HG03039 (cell line): ENCODE measurements at regions not wholly inside any gene's neighbourhood (a gene's known extent, or its start where the extent isn't known, plus 50 kb on each side); places are given as distances from the start of the nearest gene placed in this dataset.

ENCODE experiments used
- ATAC-seq: cut with Tn5 transposase; IDR thresholded peaks from one replicate; pipeline ENCODE4 v1.9.1; 2021; ENCODE audit warnings: mild to moderate bottlenecking, moderate library complexity; ENCODE audit not compliant: unreplicated experiment

- no peak for ATAC-seq
Observed at GRCh38 chr5:158309088-158309807, 450.3 kb upstream of the CLINT1 start.

- ATAC-seq: no peak
Observed at GRCh38 chr5:158308429-158309025, 449.6 kb upstream of the CLINT1 start.

DNA sequence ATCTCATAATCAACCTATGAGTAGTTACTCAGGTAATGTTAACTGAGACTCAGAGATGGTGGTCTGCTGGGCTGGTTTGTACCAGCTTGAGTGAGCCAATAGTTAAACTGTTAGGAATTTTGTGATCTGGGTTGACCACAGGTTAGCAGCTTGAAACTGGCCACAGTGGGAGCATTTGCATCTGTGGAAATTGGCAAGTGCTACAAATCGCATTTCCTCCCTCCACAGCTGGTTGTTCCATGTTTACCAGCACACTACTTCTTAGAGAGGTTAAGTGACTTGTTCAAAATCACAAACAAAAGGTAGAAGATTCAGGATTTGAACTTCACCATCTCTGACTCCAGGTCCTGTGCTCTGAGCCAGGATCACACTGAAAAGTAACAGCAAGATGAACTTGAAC lies 446.9 kb upstream of the CLINT1 start:
- no peak for ATAC-seq

DNA sequence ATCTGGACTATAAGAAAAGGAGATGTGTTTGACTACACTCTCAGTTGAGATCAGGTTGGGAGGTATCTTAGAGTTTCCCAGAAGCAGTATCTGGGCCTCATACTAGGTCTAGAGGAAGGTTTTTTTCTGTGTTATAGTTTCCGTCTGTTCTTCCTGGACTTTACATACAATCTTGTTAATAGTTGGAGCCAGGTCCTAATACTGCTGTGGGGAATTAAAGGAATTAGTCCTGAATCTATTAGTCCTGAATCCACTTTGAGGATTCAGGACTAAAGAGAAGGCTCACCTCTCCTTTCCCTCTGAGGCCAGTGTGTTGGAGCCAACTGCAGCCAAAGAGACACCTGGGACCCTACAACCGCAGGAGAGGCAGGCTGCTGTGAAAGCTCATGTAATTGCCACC lies 445.7 kb upstream of the CLINT1 start:
- no peak for ATAC-seq

DNA sequence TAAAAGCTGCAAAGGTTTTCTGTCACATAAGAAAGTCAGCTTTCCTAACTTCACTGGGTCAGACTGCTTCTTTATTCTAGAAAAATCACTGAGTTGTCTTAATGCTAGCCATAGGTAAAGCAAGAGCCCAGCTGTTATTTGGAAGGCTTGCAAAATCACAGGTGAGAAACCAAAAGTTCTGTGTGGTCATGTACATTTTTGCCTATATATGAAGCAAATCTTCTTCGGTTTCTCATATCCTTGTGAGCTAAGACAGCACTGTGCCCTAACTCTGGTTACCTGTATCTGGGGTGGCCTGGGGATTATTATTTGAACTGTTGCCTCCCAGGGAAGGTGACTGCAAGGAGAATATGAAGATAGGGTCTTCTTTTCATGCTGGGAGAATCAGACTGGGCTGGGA lies 444.9 kb upstream of the CLINT1 start:
- no peak for ATAC-seq

GRCh38 chr5:158303275-158303674 lies 444.3 kb upstream of the CLINT1 start:
- no peak for ATAC-seq

DNA sequence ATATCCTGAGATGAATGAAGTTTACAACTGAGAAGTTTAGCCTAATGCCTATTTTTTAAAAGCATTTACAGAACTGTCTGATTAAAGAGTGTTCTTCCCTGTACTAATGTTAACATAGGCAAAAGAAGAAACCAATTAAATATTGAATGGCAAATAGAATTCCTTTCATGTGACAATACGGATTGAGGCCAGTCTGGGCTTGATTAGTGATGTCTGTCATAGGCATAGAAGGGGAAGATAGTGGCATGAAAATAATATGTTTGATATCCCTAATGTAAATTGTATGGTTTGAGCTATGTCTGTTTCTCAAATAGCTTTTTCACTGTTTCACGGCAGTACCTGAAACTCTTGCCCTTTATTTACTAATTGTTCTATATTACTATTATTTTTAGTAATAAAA lies 443.1 kb upstream of the CLINT1 start:
- no peak for ATAC-seq

DNA sequence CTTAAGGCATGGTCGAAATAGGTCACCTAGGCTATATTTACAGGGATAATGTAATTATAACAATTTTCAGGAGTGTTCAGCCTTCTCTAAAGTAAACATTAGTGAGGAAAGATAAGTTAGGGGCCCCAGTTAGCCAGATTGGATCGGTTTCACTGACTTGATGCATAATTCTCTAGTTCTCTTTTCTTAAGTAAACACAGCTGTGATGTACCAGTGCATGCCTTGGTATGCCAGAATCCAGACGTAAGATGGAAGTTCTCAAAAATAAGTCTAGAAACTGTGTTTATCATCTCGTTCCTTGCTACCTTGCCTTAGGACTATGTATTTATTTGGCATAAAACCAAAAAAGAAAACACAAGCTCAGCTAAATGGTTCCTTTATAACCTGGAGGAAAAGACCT lies 442.2 kb upstream of the CLINT1 start:
- no peak for ATAC-seq

- ATAC-seq: no peak
Observed at GRCh38 chr5:158300256-158300655, 441.3 kb upstream of the CLINT1 start.

DNA sequence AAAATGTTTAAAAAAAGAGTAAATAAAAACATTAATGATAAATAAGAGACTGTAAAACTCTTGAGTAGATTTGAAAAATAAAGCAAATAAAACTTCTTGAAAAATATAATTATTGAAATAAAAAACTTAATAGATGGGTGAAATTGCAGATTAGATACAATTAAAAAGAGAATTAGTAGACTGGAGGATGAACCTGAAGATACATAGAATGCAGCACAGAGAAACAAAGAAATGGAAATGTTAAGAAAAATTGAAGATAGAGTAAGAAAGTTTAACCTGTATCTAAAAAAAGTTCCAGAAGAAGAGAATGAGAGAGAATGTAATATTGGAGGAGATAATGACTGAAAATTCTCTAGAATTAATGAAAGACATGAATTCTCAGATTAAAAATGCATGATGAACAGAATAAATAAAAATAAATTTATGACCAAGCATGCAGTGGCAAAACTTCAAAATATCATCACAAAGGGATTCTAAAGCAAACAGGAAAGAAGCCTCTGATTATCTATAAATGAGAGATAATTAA lies 438.1 kb upstream of the CLINT1 start:
- ATAC-seq: no peak

DNA sequence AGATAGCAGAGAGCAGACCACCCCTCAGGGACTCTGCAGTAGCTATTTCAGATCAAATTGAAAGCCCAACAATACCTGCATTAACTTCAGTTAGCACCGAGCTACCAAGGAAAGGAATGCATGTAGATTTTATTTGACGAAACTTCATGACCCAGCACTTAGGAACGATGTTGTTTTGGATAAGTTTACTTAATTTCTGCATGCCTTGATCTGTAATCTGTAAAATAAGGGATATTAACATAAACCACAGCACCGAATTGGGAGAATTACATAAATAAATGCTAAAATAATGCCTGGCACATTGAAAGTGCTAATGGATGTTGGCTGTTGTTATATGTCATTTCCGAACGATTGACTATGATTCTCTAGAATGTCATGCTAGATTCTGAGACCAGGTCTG lies 435.8 kb upstream of the CLINT1 start:
- no peak for ATAC-seq

DNA sequence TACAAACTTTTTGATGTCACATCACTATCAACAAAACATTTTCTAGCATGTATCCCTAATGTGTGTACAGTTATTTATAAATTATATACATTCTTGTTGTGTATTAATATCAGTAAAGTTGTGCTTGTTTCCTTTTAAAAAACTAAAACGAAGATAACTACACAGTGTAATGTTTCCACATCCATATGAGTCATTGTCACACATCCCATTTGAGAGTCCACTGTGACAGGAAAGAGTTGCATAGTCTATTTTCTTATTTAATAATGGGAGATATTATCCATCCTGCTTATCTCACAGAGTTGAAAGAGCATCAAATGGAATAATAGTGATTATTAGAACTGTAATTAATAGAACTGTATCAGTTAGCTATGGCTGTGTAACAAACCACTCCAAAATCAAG lies 434.0 kb upstream of the CLINT1 start:
- ATAC-seq: no peak

- ATAC-seq: no peak
Observed at GRCh38 chr5:158289967-158290366, 431.0 kb upstream of the CLINT1 start.

GRCh38 chr5:158288272-158288657 lies 429.3 kb upstream of the CLINT1 start:
- ATAC-seq: no peak

DNA sequence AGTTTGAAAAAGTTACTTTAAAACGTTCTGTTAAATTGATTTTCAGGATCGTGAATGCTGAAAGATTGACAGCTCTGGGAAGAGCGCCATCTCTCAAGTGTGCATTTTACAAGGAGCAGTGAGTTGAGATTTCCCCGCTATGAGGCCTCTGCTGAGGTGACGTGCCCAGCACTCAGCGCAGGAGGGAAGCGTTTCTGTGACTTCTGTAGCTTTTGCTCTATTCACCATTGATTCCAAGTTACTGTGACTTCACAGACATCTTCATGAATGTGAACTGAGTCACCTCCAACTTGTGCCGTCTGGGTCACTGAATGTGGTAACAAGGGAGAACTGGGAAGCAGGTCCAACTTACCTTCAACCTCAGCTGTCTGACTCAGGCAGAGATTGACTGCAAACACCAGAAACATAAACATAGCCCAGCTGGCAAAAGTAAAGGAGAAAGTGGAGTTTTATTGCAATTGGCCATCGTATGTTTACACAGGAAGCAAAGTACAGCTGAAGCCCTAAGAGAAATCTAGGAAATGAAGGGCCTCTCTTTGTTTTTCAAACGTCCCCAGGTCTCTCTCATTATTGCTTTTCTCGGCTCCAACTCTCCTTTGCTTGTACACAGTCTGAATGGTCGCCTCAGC lies 428.8 kb upstream of the CLINT1 start:
- ATAC-seq: no peak

DNA sequence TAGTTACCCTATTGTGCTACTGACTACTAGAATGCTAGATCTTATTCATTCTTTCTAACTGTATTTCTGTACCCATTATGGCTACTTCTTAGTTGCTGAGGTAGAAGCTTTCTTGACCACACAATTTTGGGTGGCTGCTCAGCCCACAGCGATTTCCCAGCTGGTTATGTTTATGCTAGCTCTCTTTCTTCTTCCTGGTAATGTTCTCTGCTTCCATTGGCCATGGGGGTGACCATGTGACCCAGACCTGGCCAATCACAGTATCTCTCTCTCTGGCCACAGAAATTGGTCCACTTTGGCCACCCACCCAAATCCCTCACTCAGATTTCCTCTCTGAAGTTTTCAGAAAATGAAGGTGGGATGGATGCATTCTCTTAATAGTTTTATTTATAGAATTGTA lies 427.9 kb upstream of the CLINT1 start:
- ATAC-seq: no peak

DNA sequence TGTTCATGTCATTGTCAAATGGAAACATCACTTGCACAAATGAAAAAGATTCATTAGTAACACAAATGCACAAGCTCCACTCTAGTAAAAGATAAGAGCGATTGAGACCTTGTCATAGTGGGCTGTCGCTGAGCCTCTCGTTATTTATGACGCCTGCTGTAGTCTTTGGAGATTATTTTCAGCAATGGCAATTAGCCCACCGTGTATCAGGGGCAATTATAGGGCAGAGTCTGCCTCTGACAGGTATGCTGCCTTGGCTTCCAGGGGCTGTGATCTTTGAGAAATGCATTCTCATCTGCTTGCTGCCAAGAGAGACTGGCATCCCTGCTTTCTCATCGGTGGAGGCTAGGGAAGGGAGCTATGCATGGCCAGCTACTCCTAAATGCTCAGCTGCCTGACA lies 426.8 kb upstream of the CLINT1 start:
- ATAC-seq: no peak

DNA sequence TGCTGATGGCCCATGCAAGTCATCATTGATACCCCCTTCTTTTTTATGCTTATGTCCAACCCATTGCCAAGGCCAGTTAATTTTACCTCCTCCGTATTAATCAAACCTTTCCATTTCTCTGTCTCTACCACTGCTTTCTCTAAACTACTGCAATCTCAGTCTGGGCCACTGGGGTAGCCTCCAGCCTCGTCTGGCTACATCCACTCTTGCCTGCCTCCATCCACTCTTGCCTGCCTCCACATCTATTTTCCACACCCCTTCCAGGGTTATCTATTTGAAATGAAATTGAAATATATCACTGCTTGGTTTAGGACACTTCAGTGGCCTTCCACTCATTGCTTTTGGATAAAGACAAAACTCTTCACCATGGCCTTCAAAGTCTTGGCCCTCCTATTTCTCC lies 425.3 kb upstream of the CLINT1 start:
- no peak for ATAC-seq

- ATAC-seq: no peak
Observed at GRCh38 chr5:158283397-158283796, 424.5 kb upstream of the CLINT1 start.

DNA sequence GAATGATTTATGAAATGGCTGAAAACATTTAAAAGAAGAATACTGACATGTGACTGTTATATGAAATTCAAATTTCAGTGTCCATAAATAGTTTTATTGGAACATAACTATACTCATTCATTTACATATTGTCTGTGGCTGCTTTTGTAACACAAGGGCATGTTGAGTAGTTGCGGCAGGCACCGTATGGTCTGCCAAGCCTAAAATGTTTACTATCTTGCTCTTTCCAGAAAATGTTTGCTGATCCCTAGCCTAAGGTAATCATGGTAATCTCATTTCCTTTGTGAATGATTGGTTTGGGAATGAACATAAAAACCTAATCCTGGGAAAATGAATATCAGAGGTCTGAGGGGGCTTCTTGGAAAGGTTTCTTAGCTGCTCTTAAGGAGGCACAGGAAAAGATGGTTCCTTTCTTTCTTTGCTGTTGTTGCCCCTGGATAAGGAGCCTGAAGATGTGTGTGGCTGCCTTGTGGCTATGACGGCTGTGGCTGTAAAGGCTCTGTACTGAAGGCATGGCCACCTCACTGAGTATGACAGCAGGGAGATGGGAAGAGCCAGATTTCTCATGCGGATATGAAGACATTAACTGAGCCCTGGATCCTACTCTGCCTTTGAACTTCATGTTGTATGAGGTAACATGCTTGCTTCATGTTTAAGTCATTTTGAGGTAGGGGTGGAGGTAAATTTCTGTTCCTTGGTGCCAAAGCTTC lies 419.4 kb upstream of the CLINT1 start:
- ATAC-seq: no peak

DNA sequence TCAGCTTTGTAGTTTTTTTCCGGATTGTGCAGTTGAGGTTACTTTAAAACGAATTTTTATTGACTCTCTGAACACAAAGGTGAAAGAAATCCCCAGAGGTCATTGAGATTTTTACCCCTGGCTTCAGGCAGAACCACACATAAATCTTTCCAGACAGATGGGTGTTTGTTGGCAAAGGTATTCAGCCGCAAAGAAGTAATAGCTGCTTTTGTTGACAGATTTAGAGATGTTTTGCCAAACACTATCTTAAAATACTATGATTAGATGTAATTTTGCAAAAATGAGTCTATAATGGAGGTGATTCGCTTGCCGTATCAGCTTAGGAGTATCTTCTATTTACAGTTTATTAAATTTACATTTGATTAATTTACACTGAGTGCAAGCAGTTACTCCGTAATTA lies 418.3 kb upstream of the CLINT1 start:
- ATAC-seq: no peak

DNA sequence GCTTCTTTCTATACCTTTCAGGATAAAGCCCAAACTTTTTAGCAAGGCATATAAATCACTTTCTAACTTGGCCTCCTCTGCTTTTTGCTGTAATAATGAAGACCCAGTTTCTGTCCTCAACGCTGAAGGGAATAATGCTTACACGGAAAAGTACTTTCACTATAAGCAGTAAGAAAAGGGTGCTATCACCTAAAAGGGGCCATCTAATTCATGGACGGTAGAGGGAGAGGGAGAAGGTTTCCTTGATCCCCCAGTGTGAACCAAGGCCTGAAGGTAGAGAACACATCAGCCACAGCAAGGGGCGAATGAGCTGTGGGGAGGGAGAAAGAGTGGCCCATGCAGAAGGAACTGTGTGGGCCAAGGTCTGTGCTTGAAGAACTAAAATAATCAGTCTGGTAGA lies 417.7 kb upstream of the CLINT1 start:
- ATAC-seq: no peak
